ENCODE measurements at regions not wholly inside any gene's neighbourhood (a gene's known extent, or its start where the extent isn't known, plus 50 kb on each side); places are given as distances from the start of the nearest gene placed in this dataset.

DNA sequence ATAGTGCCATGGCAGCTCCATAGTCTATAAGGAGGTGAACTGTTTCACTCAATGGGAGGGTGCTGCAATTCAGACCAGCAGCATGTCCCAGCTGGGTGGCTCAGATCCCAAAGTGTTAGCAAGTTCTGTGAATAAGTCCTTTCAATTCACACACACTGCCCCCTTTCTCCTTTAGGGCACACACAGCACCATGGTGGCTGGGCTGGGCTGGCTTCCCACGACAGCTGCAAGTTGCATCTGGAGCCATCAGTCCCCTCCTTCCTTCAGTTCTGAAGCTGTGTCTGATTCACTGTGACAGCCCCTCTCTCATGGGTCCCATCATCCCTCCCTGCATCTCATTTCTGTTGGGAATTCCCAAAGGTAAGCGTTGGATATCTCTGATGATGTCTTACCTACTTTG, 324.1 kb upstream of the NCAM1 start:
- dilution Hi-C loops (cut with HindIII; ENCODE audit: low sequenced_read_pairs, unreplicated experiment), result no loop called here

More for the DNA sequence above, 324.1 kb upstream of the NCAM1 start:
- ATAC-seq (ENCODE audit: low read depth) (no peak), DNase-seq (no peak)
- WGBS, 2 experiments (ENCODE audit: extremely low coverage in 2 of 2, insufficient read length in 1 of 2), result no CpG with 5 or more reads among the region's 2 CpGs
- H3K9me3 ChIP-seq (ENCODE audit: control insufficient read depth, insufficient read depth, low read length), result no peaks in the 10 kb centered on the region
- ChIA-PET CTCF (no interaction called here), POLR2A (ENCODE audit: unreplicated experiment) (no interaction called here)
- H3K9me1 ChIP-seq (ENCODE audit: insufficient read depth, low read length), result no peaks in the 10 kb centered on the region
- no peak overlapping the region for H2BK120ac ChIP-seq (ENCODE audit: low read depth, low read length)
- in situ Hi-C loops (cut with MboI; ENCODE audit: low sequenced_read_pairs) (no loop called here), intact Hi-C loops (cut with micrococcal nuclease) (no loop called here)
- no peak overlapping the region for H2AK9ac ChIP-seq (replicated peaks; ENCODE audit: low read depth, low read length, poor library complexity)
- H3K4me3 ChIP-seq (ENCODE audit: insufficient read depth, low read depth, low read length), result no peak overlapping the region
- H2BK20ac ChIP-seq (ENCODE audit: low read depth, low read length), result no peak overlapping the region
- no peak overlapping the region for H3K56ac ChIP-seq (ENCODE audit: extremely low read depth, insufficient read depth, low read length)
- no peak overlapping the region for H3K4me2 ChIP-seq (ENCODE audit: low read depth, low read length)
- H3K36me3 ChIP-seq (ENCODE audit: control insufficient read depth, insufficient read depth, low read length), result no peaks in the 10 kb centered on the region
- H2AFZ ChIP-seq (replicated peaks; ENCODE audit: low read length, poor library complexity), result no peak overlapping the region
- no peak overlapping the region for H2AK5ac ChIP-seq (ENCODE audit: low read depth, low read length)
- H3K27ac ChIP-seq (ENCODE audit: insufficient read depth, low read length), result no peak overlapping the region
- no peak overlapping the region for H4K5ac ChIP-seq (ENCODE audit: low read depth, low read length)
- H4K20me1 ChIP-seq (ENCODE audit: insufficient read depth, low read length), result no peaks in the 10 kb centered on the region
- H2BK5ac ChIP-seq (ENCODE audit: low read depth, low read length, poor library complexity, severe bottlenecking), result no peak overlapping the region
- BruUV-seq (replicated peaks), result no TSS peak
- no peak overlapping the region for H3K9ac ChIP-seq (ENCODE audit: low read depth, low read length)
- TF ChIP-seq MAFK (IDR thresholded peaks at IDR 0.05; ENCODE audit: low read depth, low read length) (no peak), NFE2L2 (IDR thresholded peaks at IDR 0.05; ENCODE audit: low read depth, low read length) (no peak), SMC3 (IDR thresholded peaks at IDR 0.05; ENCODE audit: low read depth, low read length) (no peak), MXI1 (IDR thresholded peaks at IDR 0.05; ENCODE audit: borderline replicate concordance, low read depth, low read length) (no peak), POLR2A (IDR thresholded peaks at IDR 0.05; ENCODE audit: low read depth, low read length) (no peak), CEBPB (IDR thresholded peaks at IDR 0.05; ENCODE audit: low read depth, low read length) (no peak), CHD1 (IDR thresholded peaks at IDR 0.05; ENCODE audit: low read depth, low read length) (no peak), RCOR1 (IDR thresholded peaks at IDR 0.05; ENCODE audit: insufficient replicate concordance, low read length) (no peak), RFX5 (IDR thresholded peaks at IDR 0.05; ENCODE audit: low read depth, low read length) (no peak), FOS (IDR thresholded peaks at IDR 0.05; ENCODE audit: low read depth, low read length) (no peak), RAD21 (IDR thresholded peaks at IDR 0.05; ENCODE audit: low read length) (no peak), MAZ (IDR thresholded peaks at IDR 0.05; ENCODE audit: borderline replicate concordance, low read depth, low read length) (no peak), BHLHE40 (IDR thresholded peaks at IDR 0.05; ENCODE audit: low read depth, low read length) (no peak)
- TF ChIP-seq, protein P1, sequence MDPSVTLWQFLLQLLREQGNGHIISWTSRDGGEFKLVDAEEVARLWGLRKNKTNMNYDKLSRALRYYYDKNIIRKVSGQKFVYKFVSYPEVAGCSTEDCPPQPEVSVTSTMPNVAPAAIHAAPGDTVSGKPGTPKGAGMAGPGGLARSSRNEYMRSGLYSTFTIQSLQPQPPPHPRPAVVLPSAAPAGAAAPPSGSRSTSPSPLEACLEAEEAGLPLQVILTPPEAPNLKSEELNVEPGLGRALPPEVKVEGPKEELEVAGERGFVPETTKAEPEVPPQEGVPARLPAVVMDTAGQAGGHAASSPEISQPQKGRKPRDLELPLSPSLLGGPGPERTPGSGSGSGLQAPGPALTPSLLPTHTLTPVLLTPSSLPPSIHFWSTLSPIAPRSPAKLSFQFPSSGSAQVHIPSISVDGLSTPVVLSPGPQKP (IDR thresholded peaks at IDR 0.05; ENCODE audit: borderline replicate concordance, low read depth, low read length), result no peak
- TF ChIP-seq, protein P2, sequence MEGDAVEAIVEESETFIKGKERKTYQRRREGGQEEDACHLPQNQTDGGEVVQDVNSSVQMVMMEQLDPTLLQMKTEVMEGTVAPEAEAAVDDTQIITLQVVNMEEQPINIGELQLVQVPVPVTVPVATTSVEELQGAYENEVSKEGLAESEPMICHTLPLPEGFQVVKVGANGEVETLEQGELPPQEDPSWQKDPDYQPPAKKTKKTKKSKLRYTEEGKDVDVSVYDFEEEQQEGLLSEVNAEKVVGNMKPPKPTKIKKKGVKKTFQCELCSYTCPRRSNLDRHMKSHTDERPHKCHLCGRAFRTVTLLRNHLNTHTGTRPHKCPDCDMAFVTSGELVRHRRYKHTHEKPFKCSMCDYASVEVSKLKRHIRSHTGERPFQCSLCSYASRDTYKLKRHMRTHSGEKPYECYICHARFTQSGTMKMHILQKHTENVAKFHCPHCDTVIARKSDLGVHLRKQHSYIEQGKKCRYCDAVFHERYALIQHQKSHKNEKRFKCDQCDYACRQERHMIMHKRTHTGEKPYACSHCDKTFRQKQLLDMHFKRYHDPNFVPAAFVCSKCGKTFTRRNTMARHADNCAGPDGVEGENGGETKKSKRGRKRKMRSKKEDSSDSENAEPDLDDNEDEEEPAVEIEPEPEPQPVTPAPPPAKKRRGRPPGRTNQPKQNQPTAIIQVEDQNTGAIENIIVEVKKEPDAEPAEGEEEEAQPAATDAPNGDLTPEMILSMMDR (conservative IDR thresholded peaks at IDR 0.05; ENCODE audit: low read depth, low read length), result no peak
- TF ChIP-seq, protein P3, sequence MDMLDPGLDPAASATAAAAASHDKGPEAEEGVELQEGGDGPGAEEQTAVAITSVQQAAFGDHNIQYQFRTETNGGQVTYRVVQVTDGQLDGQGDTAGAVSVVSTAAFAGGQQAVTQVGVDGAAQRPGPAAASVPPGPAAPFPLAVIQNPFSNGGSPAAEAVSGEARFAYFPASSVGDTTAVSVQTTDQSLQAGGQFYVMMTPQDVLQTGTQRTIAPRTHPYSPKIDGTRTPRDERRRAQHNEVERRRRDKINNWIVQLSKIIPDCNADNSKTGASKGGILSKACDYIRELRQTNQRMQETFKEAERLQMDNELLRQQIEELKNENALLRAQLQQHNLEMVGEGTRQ (IDR thresholded peaks at IDR 0.05; ENCODE audit: low read depth, low read length), result no peak
- H3K4me1 ChIP-seq (ENCODE audit: control insufficient read depth, insufficient read depth, low read length), result no peaks in the 10 kb centered on the region
- H3K18ac ChIP-seq (ENCODE audit: low read depth, low read length), result no peak overlapping the region
- no peaks in the 10 kb centered on the region for H3K27me3 ChIP-seq (ENCODE audit: control insufficient read depth, insufficient read depth, low read length)
- no peak overlapping the region for H3K4ac ChIP-seq (ENCODE audit: low read depth, low read length)
- H4K91ac ChIP-seq (ENCODE audit: insufficient read depth, low read depth, low read length), result no peak overlapping the region
- H2BK15ac ChIP-seq (ENCODE audit: low read depth, low read length), result no peak overlapping the region
- no peak overlapping the region for H4K8ac ChIP-seq (ENCODE audit: low read depth in 2 of 2, low read length in 2 of 2)
- H3K23ac ChIP-seq (ENCODE audit: low read depth, low read length), result no peak overlapping the region
- H3K14ac ChIP-seq (replicated peaks; ENCODE audit: low read depth, low read length), result no peak overlapping the region
- H3K79me1 ChIP-seq (ENCODE audit: low read depth in 1 of 2, low read length in 2 of 2), result no peaks in the 10 kb centered on the region
